IPS-11a (cell line): ENCODE measurements at regions not wholly inside any gene's neighbourhood (a gene's known extent, or its start where the extent isn't known, plus 50 kb on each side); places are given as distances from the start of the nearest gene placed in this dataset.

Experiments
- H3K4me3 ChIP-seq: one replicate; pipeline ENCODE4 v1.5.1; 2013; ENCODE audit warnings: low read depth, low read length, control low read depth

- no peak overlapping the region for H3K4me3 ChIP-seq
These were observed 622.1 kb downstream of the SPRY1 start for GRCh38 chr4:124018383-124019317.

DNA sequence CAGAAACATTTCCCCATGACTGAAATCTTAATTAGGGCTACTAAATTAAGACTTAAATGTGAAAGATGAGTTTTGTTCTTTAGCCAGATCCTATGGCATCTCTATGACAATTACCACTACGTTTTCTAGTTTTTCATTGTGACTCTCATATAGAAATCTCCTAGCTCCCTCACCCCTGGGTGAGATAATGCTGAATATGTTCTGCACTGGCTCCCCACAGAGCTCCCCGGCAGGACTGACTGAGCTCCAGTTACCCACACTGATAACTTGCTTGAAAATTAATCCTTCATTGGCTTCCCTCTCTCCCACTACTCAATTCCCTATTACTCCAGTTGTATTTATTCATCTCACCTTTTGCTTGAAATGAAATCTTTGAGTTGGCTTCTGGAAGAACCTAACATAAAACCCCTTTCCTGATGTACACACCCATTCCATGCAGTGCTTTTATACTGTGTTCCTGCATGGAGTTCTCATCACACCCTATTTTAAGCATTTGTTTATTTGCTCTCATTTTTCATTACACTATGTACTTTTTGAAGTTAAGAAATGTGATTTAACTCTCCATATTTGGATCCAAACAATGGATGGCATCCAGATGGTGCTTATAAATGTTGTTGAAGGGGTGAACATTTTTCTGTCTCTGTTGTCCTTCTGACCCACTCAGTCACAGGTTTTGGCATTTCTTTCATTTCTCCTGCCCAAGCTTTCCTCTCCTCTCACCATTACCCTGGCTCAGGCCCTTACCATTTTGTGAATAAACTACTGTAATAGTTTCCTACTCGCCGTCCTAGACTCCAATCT, 623.4 kb downstream of the SPRY1 start:
- no peak overlapping the region for H3K4me3 ChIP-seq

DNA sequence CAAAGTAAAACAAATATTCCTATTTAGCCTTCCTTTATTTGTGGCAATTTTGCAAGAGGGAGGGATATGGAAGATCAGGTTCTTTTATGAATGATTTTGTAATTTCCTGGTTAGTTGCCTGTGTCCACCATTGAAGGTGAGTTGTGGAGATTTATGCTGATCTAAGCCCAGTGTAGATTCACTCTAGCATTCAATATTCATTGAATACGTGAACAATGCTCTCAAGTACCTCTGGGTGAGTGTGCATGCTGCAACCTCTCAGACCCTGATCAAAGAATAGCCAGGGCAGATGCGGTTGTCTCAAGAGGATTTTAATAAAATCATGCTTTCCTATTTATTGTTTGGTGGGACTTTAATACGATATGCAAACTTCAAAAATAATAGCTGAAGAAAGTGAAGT, 628.4 kb downstream of the SPRY1 start:
- no peak overlapping the region for H3K4me3 ChIP-seq

DNA sequence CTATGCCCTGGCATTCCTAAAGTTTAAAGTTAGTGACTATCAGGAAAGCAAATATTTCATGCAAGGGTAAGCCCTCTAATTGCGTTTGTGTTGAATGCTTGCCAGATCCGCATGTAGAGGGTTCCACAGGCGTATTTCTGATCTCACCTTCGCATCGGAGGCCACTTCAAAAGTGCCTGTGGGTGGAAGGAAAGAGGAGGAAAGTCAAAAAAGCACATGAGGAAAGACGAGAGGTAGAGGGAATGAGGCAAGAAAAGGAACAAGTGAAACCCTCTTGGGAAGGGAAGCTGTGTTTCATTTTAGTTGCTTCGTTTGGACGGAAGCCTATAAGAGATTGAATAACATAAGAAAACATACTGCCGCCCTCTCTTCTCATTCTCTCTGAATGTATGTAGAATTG, 628.8 kb downstream of the SPRY1 start:
- no peak overlapping the region for H3K4me3 ChIP-seq

DNA sequence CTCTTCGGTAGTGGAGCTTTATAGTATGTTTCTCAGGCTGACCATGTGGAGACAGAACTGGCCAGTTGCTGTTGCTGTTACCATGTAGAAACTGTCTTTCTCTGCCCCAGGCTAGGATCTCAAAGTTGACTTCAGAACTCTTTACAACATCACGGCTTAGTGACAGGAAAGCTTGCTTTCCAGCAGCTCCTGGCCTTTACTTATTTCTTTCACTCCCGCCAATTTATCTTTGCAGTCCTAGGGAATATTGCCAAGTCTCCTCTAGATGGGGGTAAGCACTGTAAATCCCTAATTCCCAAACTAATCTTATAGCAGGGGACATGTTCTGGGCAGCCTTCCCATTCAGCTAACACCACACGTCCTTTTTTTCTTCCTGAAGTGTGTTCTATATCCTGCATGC, 631.6 kb downstream of the SPRY1 start:
- no peak overlapping the region for H3K4me3 ChIP-seq

DNA sequence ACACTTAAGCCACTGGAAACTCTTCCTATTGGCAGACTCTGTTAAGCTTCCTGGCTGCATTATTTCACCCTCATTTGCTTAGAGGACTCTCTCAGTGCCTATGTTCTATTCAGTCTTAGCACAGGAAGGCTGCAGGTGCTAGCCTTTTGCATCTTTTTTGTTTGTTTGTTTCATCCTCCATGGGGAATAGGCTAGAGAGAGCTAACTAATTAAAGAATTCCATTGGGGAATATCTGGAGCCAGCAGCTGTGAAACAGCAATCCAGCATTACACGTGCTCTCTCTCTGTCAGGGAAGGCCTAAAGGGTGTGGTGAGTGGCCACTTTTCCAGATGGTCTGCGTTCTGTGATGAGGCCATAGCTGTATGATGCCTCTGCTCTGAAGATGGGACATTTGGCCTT, 633.6 kb downstream of the SPRY1 start:
- no peak overlapping the region for H3K4me3 ChIP-seq

- no peak overlapping the region for H3K4me3 ChIP-seq
These were observed 635.4 kb downstream of the SPRY1 start for GRCh38 chr4:124032035-124032434.

GRCh38 chr4:124035364-124036041, 638.9 kb downstream of the SPRY1 start:
- no peak overlapping the region for H3K4me3 ChIP-seq

DNA sequence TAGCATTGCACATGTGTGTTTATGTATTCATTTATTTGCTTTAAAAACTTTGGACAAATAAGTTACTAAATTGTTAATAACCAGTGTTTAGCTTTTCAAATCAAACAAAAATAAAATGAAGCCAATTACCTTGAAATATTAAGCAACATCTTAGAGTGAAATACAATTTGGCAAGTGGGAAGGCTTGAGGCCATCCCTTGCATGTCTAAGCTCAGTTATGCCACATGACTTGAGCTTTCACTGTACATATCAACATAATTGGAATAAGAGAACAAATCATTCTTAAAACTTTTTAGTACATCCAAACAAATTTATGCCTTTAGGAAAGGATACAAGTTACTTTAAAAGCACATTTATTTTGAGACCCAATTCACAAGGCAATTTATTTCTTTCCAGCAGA, 640.6 kb downstream of the SPRY1 start:
- H3K4me3 ChIP-seq = no peak overlapping the region

GRCh38 chr4:124044330-124044729, 647.7 kb downstream of the SPRY1 start:
- no peak overlapping the region for H3K4me3 ChIP-seq

GRCh38 chr4:124044867-124045266, 648.3 kb downstream of the SPRY1 start:
- H3K4me3 ChIP-seq = no peak overlapping the region

DNA sequence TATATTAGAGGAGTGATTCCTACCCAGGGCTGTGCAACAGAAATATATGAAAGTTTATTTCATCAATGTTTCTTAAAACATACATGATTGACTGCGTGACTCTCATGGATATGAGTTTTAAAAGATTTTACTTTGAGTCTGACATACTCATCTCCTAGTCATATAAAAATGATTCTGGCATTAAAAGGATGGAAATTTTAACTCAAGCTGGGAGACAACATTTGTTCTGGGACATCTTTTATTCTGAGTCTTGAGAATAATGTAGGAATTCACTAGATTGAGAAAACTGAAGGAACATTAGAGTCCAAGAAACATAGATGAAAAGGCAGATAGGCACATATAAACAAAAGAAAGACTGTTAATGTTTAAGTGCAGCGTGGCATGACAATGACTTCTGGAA, 649.6 kb downstream of the SPRY1 start:
- H3K4me3 ChIP-seq = no peak overlapping the region

- no peak overlapping the region for H3K4me3 ChIP-seq
These were observed 657.4 kb downstream of the SPRY1 start for GRCh38 chr4:124053872-124054538.

DNA sequence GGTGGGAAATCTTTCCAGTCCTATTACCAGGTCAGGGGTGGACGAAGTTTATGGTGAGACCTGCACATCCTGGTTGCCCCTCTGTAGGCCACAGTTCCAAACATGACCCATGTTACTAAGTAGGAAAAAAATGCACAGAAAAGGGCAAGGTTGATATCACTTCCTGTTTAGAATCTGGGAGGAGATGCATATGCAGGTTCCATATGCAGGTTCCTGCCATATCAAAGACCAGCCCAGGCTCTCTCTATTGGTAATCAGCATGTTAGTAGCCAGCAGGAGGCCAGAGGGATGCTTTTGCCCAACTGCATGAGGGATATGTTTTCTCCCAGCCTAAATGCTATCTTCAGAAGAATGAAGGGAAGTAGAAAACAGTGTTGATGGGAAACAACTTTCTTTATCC, 657.2 kb downstream of the ANKRD50 start:
- no peak overlapping the region for H3K4me3 ChIP-seq

GRCh38 chr4:124055896-124056295, 656.6 kb downstream of the ANKRD50 start:
- no peak overlapping the region for H3K4me3 ChIP-seq

- H3K4me3 ChIP-seq = no peak overlapping the region
These were observed 652.1 kb downstream of the ANKRD50 start for GRCh38 chr4:124060261-124060918.

GRCh38 chr4:124061413-124061812, 651.1 kb downstream of the ANKRD50 start:
- no peak overlapping the region for H3K4me3 ChIP-seq

- no peak overlapping the region for H3K4me3 ChIP-seq
These were observed 647.1 kb downstream of the ANKRD50 start for GRCh38 chr4:124065422-124065821.

- H3K4me3 ChIP-seq = no peak overlapping the region
These were observed 646.6 kb downstream of the ANKRD50 start for GRCh38 chr4:124065936-124066335.

- H3K4me3 ChIP-seq = no peak overlapping the region
These were observed 645.9 kb downstream of the ANKRD50 start for GRCh38 chr4:124066595-124066994.
